CD14-positive monocyte (primary cell): ENCODE measurements at regions not wholly inside any gene's neighbourhood (a gene's known extent, or its start where the extent isn't known, plus 50 kb on each side); places are given as distances from the start of the nearest gene placed in this dataset.

Experiments used
- DNase-seq, 3 donors: peaks; one replicate each; pipeline ENCODE4 v3.0.0-alpha.2; 2011 to 2022
- H2AFZ ChIP-seq: 2 replicates; pipeline ENCODE4 v1.6.0; 2012; ENCODE audit warnings: mild to moderate bottlenecking, low read depth, low read length, inconsistent platforms; ENCODE audit not compliant: insufficient read depth, poor library complexity, severe bottlenecking
- H3K27ac ChIP-seq, 2 donors: 1 replicate in 1 of 2; 2 replicates in 1 of 2; pipeline ENCODE4 v1.5.1; 2012 to 2013; ENCODE audit warnings: low read length in 2 of 2, control low read depth in 1 of 2, inconsistent platforms in 1 of 2, low read depth in 1 of 2, mild to moderate bottlenecking in 1 of 2
- H3K27me3 ChIP-seq, 2 donors: one replicate each; pipeline versions ENCODE4 v1.6.0 to v1.6.1; 2011 to 2013; ENCODE audit warnings: low read length in 2 of 2; ENCODE audit not compliant: control insufficient read depth in 2 of 2, insufficient read depth in 2 of 2
- H3K36me3 ChIP-seq, 2 donors: replicated peaks in 1 of 2; 1 replicate in 1 of 2; 2 replicates in 1 of 2; pipeline versions ENCODE4 v1.5.1 to v1.6.1; 2012 to 2013; ENCODE audit warnings: low read length in 2 of 2, control low read depth in 1 of 2, inconsistent platforms in 1 of 2, mild to moderate bottlenecking in 1 of 2; ENCODE audit not compliant: insufficient read depth in 2 of 2, control insufficient read depth in 1 of 2
- H3K4me1 ChIP-seq, 2 donors: 1 replicate in 1 of 2; 2 replicates in 1 of 2; pipeline versions ENCODE4 v1.5.1 to v1.6.1; 2012 to 2013; ENCODE audit warnings: low read length in 2 of 2, control low read depth in 1 of 2, inconsistent platforms in 1 of 2, mild to moderate bottlenecking in 1 of 2, moderate library complexity in 1 of 2; ENCODE audit not compliant: insufficient read depth in 2 of 2, control insufficient read depth in 1 of 2
- H3K4me2 ChIP-seq: replicated peaks from 2 replicates; pipeline ENCODE3; 2012; ENCODE audit warnings: low read length, moderate library complexity, mild to moderate bottlenecking; ENCODE audit not compliant: poor library complexity, severe bottlenecking; ENCODE audit errors: extremely low read depth
- H3K4me3 ChIP-seq, 3 experiments: fragments of 200-600 bp in 1 of 3; sonication (generic) in 1 of 3; replicated peaks in 1 of 3; 1 replicate in 2 of 3; 2 replicates in 1 of 3; pipeline ENCODE4 v1.5.1; 2011 to 2013; ENCODE audit warnings: low read length in 3 of 3, mild to moderate bottlenecking in 3 of 3, control low read depth in 2 of 3, low read depth in 2 of 3, inconsistent platforms in 1 of 3, moderate library complexity in 1 of 3
- H3K79me2 ChIP-seq: 2 replicates; pipeline ENCODE4 v1.6.0; 2012; ENCODE audit warnings: mild to moderate bottlenecking, control low read depth, inconsistent platforms, low read length, moderate library complexity; ENCODE audit not compliant: insufficient read depth
- H3K9ac ChIP-seq: 2 replicates; pipeline ENCODE4 v1.6.0; 2017; ENCODE audit warnings: low read length, mild to moderate bottlenecking; ENCODE audit not compliant: insufficient read depth, poor library complexity, severe bottlenecking
- H3K9me3 ChIP-seq, 2 donors: replicated peaks in 1 of 2; 1 replicate in 1 of 2; 2 replicates in 1 of 2; pipeline versions ENCODE4 v1.5.1 to v1.6.1; 2012 to 2013; ENCODE audit warnings: low read length in 2 of 2, control low read depth in 1 of 2; ENCODE audit not compliant: control insufficient read depth in 1 of 2, insufficient read depth in 1 of 2
- H4K20me1 ChIP-seq: 2 replicates; pipeline ENCODE4 v1.6.0; 2012; ENCODE audit warnings: mild to moderate bottlenecking, low read length, control low read depth, moderate library complexity; ENCODE audit not compliant: insufficient read depth
- H3K27ac Mint-ChIP-seq, 7 donors: one replicate each; pipeline ENCODE4 v1.8.0; 2020; ENCODE audit warnings: mild to moderate bottlenecking in 7 of 7, mixed read lengths in 7 of 7, moderate library complexity in 6 of 7, inconsistent platforms in 2 of 7
- H3K27me3 Mint-ChIP-seq, 3 donors: one replicate each; pipeline ENCODE4 v1.8.0; 2021 to 2022; ENCODE audit warnings: low read depth in 3 of 3, mild to moderate bottlenecking in 3 of 3, mixed read lengths in 3 of 3, moderate library complexity in 3 of 3, inconsistent platforms in 1 of 3
- H3K36me3 Mint-ChIP-seq, 2 donors: one replicate each; pipeline ENCODE4 v1.8.0; 2020; ENCODE audit warnings: mixed read lengths in 2 of 2, inconsistent platforms in 1 of 2, mild to moderate bottlenecking in 1 of 2
- H3K4me1 Mint-ChIP-seq: one replicate; pipeline ENCODE4 v1.8.0; 2020; ENCODE audit warnings: mild to moderate bottlenecking, mixed read lengths
- H3K4me3 Mint-ChIP-seq, 2 donors: one replicate each; pipeline ENCODE4 v1.8.0; 2020; ENCODE audit warnings: mild to moderate bottlenecking in 2 of 2, mixed read lengths in 2 of 2, moderate library complexity in 1 of 2
- H3K9me3 Mint-ChIP-seq, 7 donors: one replicate each; pipeline ENCODE4 v1.8.0; 2020 to 2022; ENCODE audit warnings: mixed read lengths in 7 of 7, mild to moderate bottlenecking in 6 of 7, moderate library complexity in 6 of 7, inconsistent platforms in 2 of 7
- CTCF ChIP-seq: fragments of 200-600 bp; IDR thresholded peaks from one replicate; pipeline ENCODE4 v1.8.0; 2022; ENCODE audit warnings: antibody characterized with exemption, mild to moderate bottlenecking
- WGBS: methylation state at CpG from one replicate; pipeline ENCODE4 v1.1.5; 2013; ENCODE audit warnings: missing lambda C conversion rate; ENCODE audit not compliant: insufficient coverage; 5-methylcytosine and 5-hydroxymethylcytosine counted together
- intact Hi-C, 2 donors: fragments of 100-400 bp; cut with micrococcal nuclease; formaldehyde crosslinking; loops; one replicate each; pipeline versions ENCODE4 v1.15.0 to v1.15.1; 2023

GRCh38 chr7:54690050-54690443 lies 69.0 kb downstream of the SEC61G start:
- Mint-ChIP-seq H3K36me3 (no peaks in the 10 kb centered on the region), H3K9me3 (peaks cover 0 to 22% (median 9%) of the 10 kb centered on the region in 7 donors), H3K4me1 (no peaks in the 10 kb centered on the region), H3K27me3 (peaks cover 0 to 2% (median 0%) of the 10 kb centered on the region in 3 donors), H3K4me3 (no peak overlapping the region), H3K27ac (no peak overlapping the region)
- H3K9ac ChIP-seq = no peak overlapping the region
- no peak overlapping the region for H3K27ac ChIP-seq
- WGBS = 87% methylated on average over 3 of the region's 9 CpGs
- no peaks in the 10 kb centered on the region for H3K79me2 ChIP-seq
- no peak for TF ChIP-seq CTCF
- H3K36me3 ChIP-seq = no peaks in the 10 kb centered on the region
- H3K27me3 ChIP-seq = no peaks in the 10 kb centered on the region
- H3K4me1 ChIP-seq = no peaks in the 10 kb centered on the region
- intact Hi-C loops = no loop called here
- H3K4me2 ChIP-seq = no peak overlapping the region
- no peak overlapping the region for H2AFZ ChIP-seq
- H3K4me3 ChIP-seq = no peak overlapping the region
- H3K9me3 ChIP-seq = peaks cover 0 to 7% of the 10 kb centered on the region in 2 donors
- H4K20me1 ChIP-seq = no peaks in the 10 kb centered on the region
- no peak for DNase-seq

- intact Hi-C loops = no loop called here
- H4K20me1 ChIP-seq = no peaks in the 10 kb centered on the region
- 81% methylated on average over 2 of the region's 5 CpGs for WGBS
- Mint-ChIP-seq H3K9me3 (peaks cover 0 to 25% (median 9%) of the 10 kb centered on the region in 7 donors), H3K36me3 (no peaks in the 10 kb centered on the region), H3K27ac (peak overlapping the region in 1 of 7 donors; percentile 50), H3K27me3 (peaks cover 0 to 2% (median 0%) of the 10 kb centered on the region in 3 donors), H3K4me3 (no peak overlapping the region), H3K4me1 (no peaks in the 10 kb centered on the region)
- H2AFZ ChIP-seq = no peak overlapping the region
- no peak for TF ChIP-seq CTCF
- peaks cover 0 to 7% of the 10 kb centered on the region in 2 donors for H3K9me3 ChIP-seq
- DNase-seq = no peak
- no peak overlapping the region for H3K9ac ChIP-seq
- H3K4me1 ChIP-seq = no peaks in the 10 kb centered on the region
- no peaks in the 10 kb centered on the region for H3K79me2 ChIP-seq
- H3K27me3 ChIP-seq = no peaks in the 10 kb centered on the region
- H3K4me3 ChIP-seq = no peak overlapping the region
- H3K4me2 ChIP-seq = no peak overlapping the region
- no peak overlapping the region for H3K27ac ChIP-seq
- H3K36me3 ChIP-seq = no peaks in the 10 kb centered on the region
Measured at GRCh38 chr7:54689394-54690049, 69.5 kb downstream of the SEC61G start.
